Endothelial cell of umbilical vein (primary cell): ENCODE measurements at regions not wholly inside any gene's neighbourhood (a gene's known extent, or its start where the extent isn't known, plus 50 kb on each side); places are given as distances from the start of the nearest gene placed in this dataset.

Experiments used
- BruUV-seq: library from RNA; stranded (reverse); fragments of 400-500 nt; replicated peaks from 2 replicates; lab custom pipeline; 2021; lab: Mats Ljungman, UMichigan
- CTCF ChIA-PET: fragments of 300-600, 350-600 bp; sonication (Branson Sonifier 250); formaldehyde crosslinking; loops from one replicate; lab custom pipeline; 2021; ENCODE audit warnings: antibody characterized with exemption, inconsistent platforms; lab: Charles Lee
- POLR2A ChIA-PET: fragments of 300-600, 350-600 bp; sonication (Branson Sonifier 250); formaldehyde crosslinking; loops from one replicate; lab custom pipeline; 2021; ENCODE audit warnings: antibody characterized with exemption, inconsistent platforms; lab: Charles Lee
- DNase-seq: peaks from one replicate; pipeline ENCODE4 v3.0.0-alpha.2; 2011; ENCODE audit warnings: low read depth, low spot score
- FAIRE-seq: peaks from 2 replicates; lab custom pipeline; 2011; peaks lifted over from hg19 to GRCh38; lab: Jason Lieb, UNC
- H2AFZ ChIP-seq: 2 replicates; pipeline ENCODE4 v1.6.0; 2012; ENCODE audit warnings: low read depth, low read length, control low read depth, inconsistent platforms
- H3K27ac ChIP-seq: 2 replicates; pipeline ENCODE4 v1.5.1; 2011; ENCODE audit warnings: low read depth, mild to moderate bottlenecking, control low read depth, low read length, moderate library complexity; ENCODE audit not compliant: insufficient read depth
- H3K27me3 ChIP-seq, 2 experiments: 2 replicates each; pipeline versions ENCODE4 v1.6.0 to v1.6.1; 2011; ENCODE audit warnings: low read length in 2 of 2, mixed read lengths in 1 of 2; ENCODE audit not compliant: control insufficient read depth in 2 of 2, insufficient read depth in 2 of 2
- H3K36me3 ChIP-seq, 2 experiments: 2 replicates in 1 of 2; 3 replicates in 1 of 2; pipeline ENCODE4 v1.5.1; 2011; ENCODE audit warnings: low read length in 2 of 2, mild to moderate bottlenecking in 1 of 2, moderate library complexity in 1 of 2; ENCODE audit not compliant: control insufficient read depth in 2 of 2, insufficient read depth in 2 of 2; ENCODE audit errors: extremely low read depth in 1 of 2
- H3K4me1 ChIP-seq: 3 replicates; pipeline ENCODE4 v1.5.1; 2011; ENCODE audit warnings: mild to moderate bottlenecking, low read length; ENCODE audit not compliant: control insufficient read depth, insufficient read depth; ENCODE audit errors: extremely low read depth
- H3K4me2 ChIP-seq: 2 replicates; pipeline ENCODE4 v1.6.1; 2011; ENCODE audit warnings: low read length, control low read depth, mixed read lengths; ENCODE audit not compliant: insufficient read depth
- H3K4me3 ChIP-seq, 3 experiments: fragments of 200-600 bp in 1 of 3; sonication (generic), shearing (Covaris generic) in 1 of 3; replicated peaks in 1 of 3; 2 replicates each; pipeline ENCODE4 v1.5.1; 2011 to 2016; ENCODE audit warnings: control low read depth in 3 of 3, low read length in 3 of 3, mild to moderate bottlenecking in 2 of 3, inconsistent platforms in 1 of 3, low read depth in 1 of 3, moderate library complexity in 1 of 3; ENCODE audit not compliant: insufficient read depth in 1 of 3
- H3K79me2 ChIP-seq: 2 replicates; pipeline ENCODE4 v1.6.0; 2012; ENCODE audit warnings: low read length, inconsistent platforms; ENCODE audit not compliant: control insufficient read depth, insufficient read depth
- H3K9ac ChIP-seq: replicated peaks from 2 replicates; pipeline ENCODE3; 2011; ENCODE audit warnings: low read length, control low read depth; ENCODE audit not compliant: insufficient read depth; ENCODE audit errors: extremely low read depth
- H3K9me1 ChIP-seq: replicated peaks from 3 replicates; pipeline ENCODE4 v1.6.0; 2011; ENCODE audit warnings: mild to moderate bottlenecking, low read length; ENCODE audit not compliant: control insufficient read depth, insufficient read depth; ENCODE audit errors: extremely low read depth
- H3K9me3 ChIP-seq: replicated peaks from 2 replicates; pipeline ENCODE4 v1.5.1; 2012; ENCODE audit warnings: low read length, inconsistent platforms; ENCODE audit not compliant: control insufficient read depth, insufficient read depth
- H4K20me1 ChIP-seq: replicated peaks from 2 replicates; pipeline ENCODE3; 2011; ENCODE audit warnings: mild to moderate bottlenecking, low read length; ENCODE audit not compliant: control insufficient read depth, insufficient read depth; ENCODE audit errors: extremely low read depth
- CTCF ChIP-seq, 2 donors: IDR thresholded peaks; 1 replicate in 1 of 2; 2 replicates in 1 of 2; pipeline ENCODE4 v1.5.1; 2011; ENCODE audit warnings: low read length in 2 of 2, mild to moderate bottlenecking in 2 of 2, moderate library complexity in 2 of 2, control low read depth in 1 of 2, inconsistent platforms in 1 of 2, low read depth in 1 of 2; ENCODE audit not compliant: insufficient read depth in 1 of 2; ENCODE audit errors: extremely low read depth in 1 of 2
- EZH2 ChIP-seq: IDR thresholded peaks from 2 replicates; pipeline ENCODE4 v1.6.1; 2012; ENCODE audit warnings: borderline replicate concordance, low read depth, mild to moderate bottlenecking, moderate library complexity, low read length, inconsistent platforms; ENCODE audit not compliant: severe bottlenecking
- FOS ChIP-seq: IDR thresholded peaks from 2 replicates; pipeline ENCODE4 v1.6.1; 2011; ENCODE audit warnings: mild to moderate bottlenecking, low read length, moderate library complexity, borderline replicate concordance; ENCODE audit not compliant: insufficient read depth
- GATA2 ChIP-seq: IDR thresholded peaks from 2 replicates; pipeline ENCODE4 v1.7.0; 2011; ENCODE audit warnings: low read depth, mild to moderate bottlenecking, moderate library complexity, mixed read lengths, low read length; ENCODE audit not compliant: insufficient read length, insufficient read depth
- JUN ChIP-seq: IDR thresholded peaks from 2 replicates; pipeline ENCODE4 v1.6.1; 2011; ENCODE audit warnings: borderline replicate concordance, low read depth; ENCODE audit not compliant: insufficient read length, insufficient read depth
- MAX ChIP-seq: IDR thresholded peaks from 2 replicates; pipeline ENCODE4 v1.6.1; 2011; ENCODE audit not compliant: insufficient read depth, insufficient read length
- MYC ChIP-seq: IDR thresholded peaks from one replicate; pipeline ENCODE4 v1.6.1; 2011; ENCODE audit warnings: mild to moderate bottlenecking, low read depth, low read length
- POLR2A ChIP-seq: IDR thresholded peaks from 2 replicates; pipeline ENCODE4 v1.6.1; 2012; ENCODE audit warnings: low read depth, mild to moderate bottlenecking, control low read depth, low read length
- POLR2AphosphoS5 ChIP-seq: IDR thresholded peaks from 2 replicates; pipeline ENCODE4 v1.6.1; 2012; ENCODE audit warnings: low read depth, mild to moderate bottlenecking, control low read depth, low read length, moderate library complexity; ENCODE audit not compliant: insufficient read depth
- dilution Hi-C: fragments of 300-500 bp; cut with MboI; formaldehyde crosslinking; loops from one replicate; pipeline ENCODE4 v1.15.0; 2019; ENCODE audit warnings: low sequenced_read_pairs; ENCODE audit not compliant: extremely low pct_ligation_motif_present
- intact Hi-C: fragments of 100-400 bp; cut with micrococcal nuclease; formaldehyde crosslinking; loops from one replicate; pipeline ENCODE4 v1.10.0; 2022

- H3K4me1 ChIP-seq, result no peaks in the 10 kb centered on the region
- ChIA-PET CTCF (interaction anchor here (1.3 kb wide), 1 partner anchor 16 kb away, joined by 3 read pairs; no protein-coding TSS in a partner anchor), POLR2A (no interaction called here)
- no peaks in the 10 kb centered on the region for H3K9me3 ChIP-seq
- no peak overlapping the region for H2AFZ ChIP-seq
- H4K20me1 ChIP-seq, result no peaks in the 10 kb centered on the region
- no peaks in the 10 kb centered on the region for H3K36me3 ChIP-seq
- no TSS peak for BruUV-seq
- dilution Hi-C loops (no loop called here), intact Hi-C loops (no loop called here)
- no peak overlapping the region for H3K4me3 ChIP-seq
- no peak overlapping the region for H3K27ac ChIP-seq
- H3K4me2 ChIP-seq, result no peak overlapping the region
- TF ChIP-seq POLR2AphosphoS5, result no peak
- no peak for TF ChIP-seq JUN
- TF ChIP-seq GATA2, result no peak
- no peak for TF ChIP-seq CTCF (IDR thresholded peaks at IDR 0.05; ENCODE audit: extremely low read depth in 1 of 2, insufficient read depth in 1 of 2, low read depth in 1 of 2, low read length in 2 of 2)
- no peak for TF ChIP-seq FOS
- no peak for TF ChIP-seq POLR2A
- TF ChIP-seq EZH2, result no peak
- no peak for TF ChIP-seq MAX
- TF ChIP-seq MYC, result no peak
- H3K9ac ChIP-seq, result no peak overlapping the region
- no peak for DNase-seq
- no peak for FAIRE-seq
- no peaks in the 10 kb centered on the region for H3K79me2 ChIP-seq
- no peaks in the 10 kb centered on the region for H3K9me1 ChIP-seq
- peaks cover 0 to 2% of the 10 kb centered on the region in 2 experiments for H3K27me3 ChIP-seq
Measured at GRCh38 chr2:8141780-8142179, 540.1 kb upstream of the ID2 start.
